ENCODE measurements at regions not wholly inside any gene's neighbourhood (a gene's known extent, or its start where the extent isn't known, plus 50 kb on each side); places are given as distances from the start of the nearest gene placed in this dataset.
"Not testable (repeated sequence)": the region's sequence is repeated elsewhere in the genome, so short reads cannot be mapped to it uniquely, and the experiment has no call there.

DNA sequence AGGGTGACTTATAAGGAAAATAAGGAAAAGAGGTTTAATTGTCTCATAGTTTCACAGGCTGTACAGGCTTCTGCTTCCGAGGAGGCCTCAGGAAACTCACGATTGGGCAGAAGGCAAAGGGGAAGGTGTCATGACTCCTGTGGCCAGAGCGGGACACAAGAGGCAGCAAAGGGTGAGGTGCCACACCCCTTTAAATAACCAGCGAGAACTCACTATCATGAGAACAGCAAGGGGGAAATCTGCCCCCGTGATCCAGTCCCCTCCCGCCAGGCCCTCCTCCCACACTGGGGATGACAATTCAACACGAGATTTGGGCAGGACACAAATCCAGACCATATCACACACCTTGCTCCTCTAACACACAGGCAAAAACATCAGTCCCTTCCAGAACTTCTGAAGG, 254.0 kb downstream of the DLL1 start:
- H3K4me1 Mint-ChIP-seq = peaks cover 59% of the 10 kb centered on the region
- H3K27me3 Mint-ChIP-seq (ENCODE audit: low read depth) = peaks cover 12% of the 10 kb centered on the region; the same call in 1 of the 2 replicates
- no peak for DNase-seq (ENCODE audit: low spot score)
- peaks cover 16% of the 10 kb centered on the region for H3K9me3 Mint-ChIP-seq
- ATAC-seq = no peak
- H3K36me3 Mint-ChIP-seq = peaks cover 16% of the 10 kb centered on the region
- TF ChIP-seq, protein P1, sequence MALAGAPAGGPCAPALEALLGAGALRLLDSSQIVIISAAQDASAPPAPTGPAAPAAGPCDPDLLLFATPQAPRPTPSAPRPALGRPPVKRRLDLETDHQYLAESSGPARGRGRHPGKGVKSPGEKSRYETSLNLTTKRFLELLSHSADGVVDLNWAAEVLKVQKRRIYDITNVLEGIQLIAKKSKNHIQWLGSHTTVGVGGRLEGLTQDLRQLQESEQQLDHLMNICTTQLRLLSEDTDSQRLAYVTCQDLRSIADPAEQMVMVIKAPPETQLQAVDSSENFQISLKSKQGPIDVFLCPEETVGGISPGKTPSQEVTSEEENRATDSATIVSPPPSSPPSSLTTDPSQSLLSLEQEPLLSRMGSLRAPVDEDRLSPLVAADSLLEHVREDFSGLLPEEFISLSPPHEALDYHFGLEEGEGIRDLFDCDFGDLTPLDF (CRISPR knock-in tag; IDR thresholded peaks at IDR 0.05) = no peak
- TF ChIP-seq, protein P2, sequence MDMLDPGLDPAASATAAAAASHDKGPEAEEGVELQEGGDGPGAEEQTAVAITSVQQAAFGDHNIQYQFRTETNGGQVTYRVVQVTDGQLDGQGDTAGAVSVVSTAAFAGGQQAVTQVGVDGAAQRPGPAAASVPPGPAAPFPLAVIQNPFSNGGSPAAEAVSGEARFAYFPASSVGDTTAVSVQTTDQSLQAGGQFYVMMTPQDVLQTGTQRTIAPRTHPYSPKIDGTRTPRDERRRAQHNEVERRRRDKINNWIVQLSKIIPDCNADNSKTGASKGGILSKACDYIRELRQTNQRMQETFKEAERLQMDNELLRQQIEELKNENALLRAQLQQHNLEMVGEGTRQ (CRISPR knock-in tag; IDR thresholded peaks at IDR 0.05) = no peak
- no peak for TF ChIP-seq MXD4 (CRISPR knock-in tag; IDR thresholded peaks at IDR 0.05; ENCODE audit: borderline replicate concordance)
- TF ChIP-seq, protein P3, sequence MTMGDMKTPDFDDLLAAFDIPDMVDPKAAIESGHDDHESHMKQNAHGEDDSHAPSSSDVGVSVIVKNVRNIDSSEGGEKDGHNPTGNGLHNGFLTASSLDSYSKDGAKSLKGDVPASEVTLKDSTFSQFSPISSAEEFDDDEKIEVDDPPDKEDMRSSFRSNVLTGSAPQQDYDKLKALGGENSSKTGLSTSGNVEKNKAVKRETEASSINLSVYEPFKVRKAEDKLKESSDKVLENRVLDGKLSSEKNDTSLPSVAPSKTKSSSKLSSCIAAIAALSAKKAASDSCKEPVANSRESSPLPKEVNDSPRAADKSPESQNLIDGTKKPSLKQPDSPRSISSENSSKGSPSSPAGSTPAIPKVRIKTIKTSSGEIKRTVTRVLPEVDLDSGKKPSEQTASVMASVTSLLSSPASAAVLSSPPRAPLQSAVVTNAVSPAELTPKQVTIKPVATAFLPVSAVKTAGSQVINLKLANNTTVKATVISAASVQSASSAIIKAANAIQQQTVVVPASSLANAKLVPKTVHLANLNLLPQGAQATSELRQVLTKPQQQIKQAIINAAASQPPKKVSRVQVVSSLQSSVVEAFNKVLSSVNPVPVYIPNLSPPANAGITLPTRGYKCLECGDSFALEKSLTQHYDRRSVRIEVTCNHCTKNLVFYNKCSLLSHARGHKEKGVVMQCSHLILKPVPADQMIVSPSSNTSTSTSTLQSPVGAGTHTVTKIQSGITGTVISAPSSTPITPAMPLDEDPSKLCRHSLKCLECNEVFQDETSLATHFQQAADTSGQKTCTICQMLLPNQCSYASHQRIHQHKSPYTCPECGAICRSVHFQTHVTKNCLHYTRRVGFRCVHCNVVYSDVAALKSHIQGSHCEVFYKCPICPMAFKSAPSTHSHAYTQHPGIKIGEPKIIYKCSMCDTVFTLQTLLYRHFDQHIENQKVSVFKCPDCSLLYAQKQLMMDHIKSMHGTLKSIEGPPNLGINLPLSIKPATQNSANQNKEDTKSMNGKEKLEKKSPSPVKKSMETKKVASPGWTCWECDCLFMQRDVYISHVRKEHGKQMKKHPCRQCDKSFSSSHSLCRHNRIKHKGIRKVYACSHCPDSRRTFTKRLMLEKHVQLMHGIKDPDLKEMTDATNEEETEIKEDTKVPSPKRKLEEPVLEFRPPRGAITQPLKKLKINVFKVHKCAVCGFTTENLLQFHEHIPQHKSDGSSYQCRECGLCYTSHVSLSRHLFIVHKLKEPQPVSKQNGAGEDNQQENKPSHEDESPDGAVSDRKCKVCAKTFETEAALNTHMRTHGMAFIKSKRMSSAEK (CRISPR knock-in tag; IDR thresholded peaks at IDR 0.05; ENCODE audit: borderline replicate concordance) = no peak
- TF ChIP-seq, protein P4, sequence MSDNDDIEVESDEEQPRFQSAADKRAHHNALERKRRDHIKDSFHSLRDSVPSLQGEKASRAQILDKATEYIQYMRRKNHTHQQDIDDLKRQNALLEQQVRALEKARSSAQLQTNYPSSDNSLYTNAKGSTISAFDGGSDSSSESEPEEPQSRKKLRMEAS (CRISPR knock-in tag; IDR thresholded peaks at IDR 0.05) = no peak
- TF ChIP-seq, protein P5, sequence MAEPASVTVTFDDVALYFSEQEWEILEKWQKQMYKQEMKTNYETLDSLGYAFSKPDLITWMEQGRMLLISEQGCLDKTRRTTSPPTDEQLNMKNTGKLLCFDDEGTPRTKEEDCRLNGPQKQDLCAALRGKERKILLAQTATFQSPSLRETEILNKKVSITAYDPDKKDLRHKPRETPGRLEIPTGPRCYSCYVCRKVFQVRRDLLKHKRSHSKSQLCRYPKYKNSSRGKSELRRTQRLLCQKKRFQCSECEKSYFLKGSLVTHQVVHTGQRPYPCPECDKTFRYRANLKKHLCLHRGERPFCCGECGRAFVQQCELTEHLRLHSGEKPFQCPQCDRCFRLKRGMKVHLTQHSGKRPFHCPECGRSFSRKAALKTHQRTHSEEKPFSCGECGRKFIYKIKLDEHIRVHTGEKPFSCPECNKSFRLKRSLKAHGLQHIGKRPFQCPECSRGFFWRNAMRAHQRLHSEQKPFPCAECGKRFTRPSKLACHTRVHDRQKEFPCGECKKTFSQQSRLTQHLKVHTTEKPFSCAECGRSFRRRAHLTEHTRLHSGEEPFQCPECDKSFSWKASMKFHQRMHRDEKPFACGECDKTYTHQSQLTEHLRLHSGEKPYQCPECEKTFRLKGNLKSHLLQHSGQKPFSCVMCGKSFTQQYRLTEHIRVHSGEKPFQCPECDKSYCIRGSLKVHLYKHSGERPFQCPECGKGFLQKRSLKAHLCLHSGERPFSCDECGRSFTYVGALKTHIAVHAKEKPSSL (CRISPR knock-in tag; conservative IDR thresholded peaks at IDR 0.05) = no peak
- 0 out of 2 replicates have a peak overlapping the region, but pooled peaks have one; percentile 24 for H3K4me3 Mint-ChIP-seq
- no peak overlapping the region; the same call in 1 of the 2 replicates for H3K27ac Mint-ChIP-seq
- ChIA-PET CTCF (no interaction called here), POLR2A (no interaction called here)

DNA sequence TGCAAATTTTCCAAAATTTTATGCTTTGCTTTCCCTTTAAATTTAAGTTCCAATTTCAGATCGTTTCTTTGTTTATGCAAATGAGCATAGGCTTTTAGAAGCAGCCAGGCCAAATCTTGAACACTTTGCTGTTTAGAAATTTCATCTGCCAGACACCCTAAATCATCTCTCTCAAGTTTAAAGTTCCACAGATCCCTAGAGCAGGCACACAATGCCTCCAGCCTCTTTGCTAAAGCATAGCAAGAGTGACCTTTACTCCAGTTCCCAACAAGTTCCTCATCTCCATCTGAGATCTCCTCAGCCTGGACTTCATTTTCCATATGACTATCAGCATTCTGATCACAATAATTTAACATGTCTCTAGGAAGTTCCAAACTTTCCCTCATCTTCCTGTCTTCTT, 254.5 kb downstream of the DLL1 start:
- Mint-ChIP-seq H3K27ac (peak overlapping the region; percentile 94), H3K36me3 (peaks cover 11% of the 10 kb centered on the region), H3K4me1 (peaks cover 59% of the 10 kb centered on the region), H3K27me3 (ENCODE audit: low read depth) (peaks cover 12% of the 10 kb centered on the region; the same call in 1 of the 2 replicates), H3K4me3 (0 out of 2 replicates have a peak overlapping the region, but pooled peaks have one; percentile 24), H3K9me3 (peaks cover 11% of the 10 kb centered on the region)
- ATAC-seq; CTCF ChIA-PET; DNase-seq (ENCODE audit: low spot score); POLR2A ChIA-PET: not testable (repeated sequence)

DNA sequence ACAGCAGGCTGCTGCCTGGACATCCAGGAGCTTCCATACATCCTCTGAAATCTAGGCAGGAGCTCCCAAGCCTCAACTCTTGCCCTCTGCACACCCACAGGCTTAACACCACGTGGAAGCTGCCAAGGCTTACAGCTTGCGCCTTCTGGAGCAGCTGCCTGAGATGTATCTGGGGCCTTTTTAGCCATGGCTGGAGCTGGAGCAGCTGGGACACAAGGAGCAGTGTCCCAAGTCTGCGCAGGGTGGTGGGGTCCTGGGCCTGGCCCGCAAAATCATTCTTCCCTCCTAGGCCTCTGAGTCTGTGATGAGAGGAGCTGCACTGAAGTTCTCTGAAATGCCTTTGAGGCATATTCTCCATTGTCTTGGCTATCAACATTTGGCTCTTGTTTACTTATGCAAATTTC, 255.0 kb downstream of the DLL1 start:
- DNase-seq (ENCODE audit: low spot score) (no peak), ATAC-seq (peak; percentile 78)
- peak; percentile 99 for TF ChIP-seq ZNF121 (CRISPR knock-in tag; IDR thresholded peaks at IDR 0.05)
- TF ChIP-seq ELF4 (CRISPR knock-in tag; IDR thresholded peaks at IDR 0.05; ENCODE audit: low read depth) = no peak
- TF ChIP-seq, protein P2 (CRISPR knock-in tag; IDR thresholded peaks at IDR 0.05) = no peak
- no peak for TF ChIP-seq NFATC4 (CRISPR knock-in tag; IDR thresholded peaks at IDR 0.05)
- no peak for TF ChIP-seq FOXK1 (CRISPR knock-in tag; IDR thresholded peaks at IDR 0.05)
- TF ChIP-seq, protein P6, sequence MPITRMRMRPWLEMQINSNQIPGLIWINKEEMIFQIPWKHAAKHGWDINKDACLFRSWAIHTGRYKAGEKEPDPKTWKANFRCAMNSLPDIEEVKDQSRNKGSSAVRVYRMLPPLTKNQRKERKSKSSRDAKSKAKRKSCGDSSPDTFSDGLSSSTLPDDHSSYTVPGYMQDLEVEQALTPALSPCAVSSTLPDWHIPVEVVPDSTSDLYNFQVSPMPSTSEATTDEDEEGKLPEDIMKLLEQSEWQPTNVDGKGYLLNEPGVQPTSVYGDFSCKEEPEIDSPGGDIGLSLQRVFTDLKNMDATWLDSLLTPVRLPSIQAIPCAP (CRISPR knock-in tag; IDR thresholded peaks at IDR 0.05) = no peak
- TF ChIP-seq ZBTB21 (CRISPR knock-in tag; IDR thresholded peaks at IDR 0.05; ENCODE audit: borderline replicate concordance) = no peak
- CTCF ChIA-PET = interaction anchor here (1.6 kb wide), 1 partner anchor 18 kb away, joined by 3 read pairs; no protein-coding TSS in a partner anchor
- POLR2A ChIA-PET = no interaction called here
- Mint-ChIP-seq H3K27ac (peak overlapping the region; percentile 94; the same call in 1 of the 2 replicates), H3K4me1 (peaks cover 54% of the 10 kb centered on the region), H3K4me3 (0 out of 2 replicates have a peak overlapping the region, but pooled peaks have one; percentile 24), H3K9me3 (peaks cover 11% of the 10 kb centered on the region), H3K36me3 (peaks cover 11% of the 10 kb centered on the region), H3K27me3 (ENCODE audit: low read depth) (peaks cover 12% of the 10 kb centered on the region; the same call in 1 of the 2 replicates)

All from WTC11 (cell line).